ENCODE measurements at regions not wholly inside any gene's neighbourhood (a gene's known extent, or its start where the extent isn't known, plus 50 kb on each side); places are given as distances from the start of the nearest gene placed in this dataset.

GRCh38 chr7:36045326-36045725 is 107.7 kb upstream of the EEPD1 start:
- TF ChIP-seq CTCF (IDR thresholded peaks at IDR 0.05), result no peak
- peak in 2 of 3 donors; percentile 48 to 73 for TF ChIP-seq POLR2AphosphoS5 (IDR thresholded peaks at IDR 0.05)

All from breast epithelium (tissue), 3 donors.